NCI-H524 treated with DMSO at 0.1 percent for 48 hours (cell line): ENCODE measurements at regions not wholly inside any gene's neighbourhood (a gene's known extent, or its start where the extent isn't known, plus 50 kb on each side); places are given as distances from the start of the nearest gene placed in this dataset.

ENCODE experiments used
- DNase-seq: peaks from one replicate; lab custom pipeline; 2025; lab: John Stamatoyannopoulos, UW

- DNase-seq, result no peak
Observed at GRCh38 chr6:128827675-128828464, 55.1 kb upstream of the LAMA2 start.

- DNase-seq, result no peak
Observed at GRCh38 chr6:128826606-128827005, 56.3 kb upstream of the LAMA2 start.

- DNase-seq, result no peak
Observed at GRCh38 chr6:128822271-128822670, 60.7 kb upstream of the LAMA2 start.

DNA sequence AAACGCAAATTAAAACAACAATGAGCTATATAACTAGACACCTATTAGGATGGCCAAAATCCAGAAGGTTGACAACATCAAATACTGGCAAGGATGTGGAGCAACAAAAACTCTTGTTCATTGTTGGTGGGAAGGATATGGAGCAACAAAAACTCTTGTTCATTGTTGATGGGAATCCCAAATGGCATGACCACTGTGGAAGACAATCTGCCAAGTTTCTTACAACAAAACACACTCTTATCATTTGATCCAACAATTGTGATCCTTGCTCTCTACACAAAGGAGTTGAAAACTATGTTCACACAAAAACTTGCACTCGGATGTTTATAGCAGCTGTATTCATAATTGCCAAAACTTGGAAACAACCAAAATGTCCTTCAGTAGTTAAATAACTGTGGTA, 61.8 kb upstream of the LAMA2 start:
- DNase-seq, result no peak

- no peak for DNase-seq
Observed at GRCh38 chr6:128808856-128809255, 74.1 kb upstream of the LAMA2 start.

GRCh38 chr6:128807577-128807976, 75.4 kb upstream of the LAMA2 start:
- peak; percentile 49 for DNase-seq

DNA sequence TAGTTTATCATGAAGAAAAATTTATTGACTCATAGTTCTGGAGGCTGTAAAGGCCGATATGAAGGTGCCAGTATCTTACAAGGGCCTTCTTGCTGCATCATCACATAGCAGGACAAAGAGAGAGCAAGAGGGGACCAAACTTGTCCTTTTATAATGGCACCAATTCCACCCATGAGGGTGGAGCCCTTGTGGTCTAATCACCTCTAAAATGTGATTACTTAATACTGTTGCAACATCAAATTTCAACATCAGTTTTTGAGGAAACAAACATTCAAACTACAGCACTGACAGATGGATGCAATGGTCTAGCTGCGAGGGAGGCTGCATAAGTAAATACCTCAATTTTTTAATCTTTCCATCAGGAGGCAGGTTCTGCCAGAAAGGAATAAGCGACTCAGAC, 76.7 kb upstream of the LAMA2 start:
- DNase-seq, result no peak

GRCh38 chr6:128803911-128804310, 79.0 kb upstream of the LAMA2 start:
- no peak for DNase-seq

GRCh38 chr6:128801621-128802020, 81.3 kb upstream of the LAMA2 start:
- DNase-seq, result no peak

GRCh38 chr6:128784266-128784665, 98.7 kb upstream of the LAMA2 start:
- peak; percentile 7 for DNase-seq

DNA sequence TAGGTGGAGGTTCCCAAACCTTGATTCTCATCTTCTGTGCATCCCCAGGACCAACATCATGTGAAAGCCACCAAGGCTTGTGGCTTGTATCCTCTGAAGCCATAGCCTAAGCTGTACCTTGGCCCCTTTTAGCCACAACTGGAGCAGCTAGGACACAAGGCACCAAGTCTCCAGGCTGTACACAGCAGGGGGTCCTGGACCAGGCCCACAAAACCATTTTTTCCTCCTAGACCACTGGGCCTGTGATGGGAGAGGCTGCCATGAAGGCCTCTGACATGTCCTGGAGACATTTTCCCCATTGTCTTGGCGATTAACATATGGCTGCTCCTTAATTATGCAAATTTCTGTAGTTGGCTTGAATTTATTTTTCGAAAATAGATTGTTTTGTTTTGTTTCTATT, 114.8 kb upstream of the LAMA2 start:
- DNase-seq, result no peak

GRCh38 chr6:128767705-128768104, 115.2 kb upstream of the LAMA2 start:
- DNase-seq, result no peak

DNA sequence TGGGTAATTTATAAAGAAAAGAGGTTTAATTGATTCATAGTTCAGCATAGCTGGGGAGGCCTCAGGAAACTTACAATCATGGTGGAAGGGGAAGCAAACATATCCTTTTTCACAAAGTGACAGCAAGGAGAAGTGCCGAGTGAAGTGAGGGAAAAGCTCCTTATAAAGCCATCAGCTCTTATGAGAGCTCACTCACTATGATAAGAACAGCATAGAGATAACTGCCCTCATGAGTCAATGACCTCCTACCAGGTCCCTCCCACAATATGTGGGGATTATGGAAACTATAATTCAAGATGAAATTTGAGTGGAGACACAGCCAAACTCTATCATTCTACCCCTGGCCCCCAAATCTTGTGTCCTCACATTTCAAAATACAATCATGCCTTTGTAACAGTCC, 115.8 kb upstream of the LAMA2 start:
- no peak for DNase-seq

- DNase-seq, result no peak
Observed at GRCh38 chr6:128763599-128764300, 119.2 kb upstream of the LAMA2 start.

DNA sequence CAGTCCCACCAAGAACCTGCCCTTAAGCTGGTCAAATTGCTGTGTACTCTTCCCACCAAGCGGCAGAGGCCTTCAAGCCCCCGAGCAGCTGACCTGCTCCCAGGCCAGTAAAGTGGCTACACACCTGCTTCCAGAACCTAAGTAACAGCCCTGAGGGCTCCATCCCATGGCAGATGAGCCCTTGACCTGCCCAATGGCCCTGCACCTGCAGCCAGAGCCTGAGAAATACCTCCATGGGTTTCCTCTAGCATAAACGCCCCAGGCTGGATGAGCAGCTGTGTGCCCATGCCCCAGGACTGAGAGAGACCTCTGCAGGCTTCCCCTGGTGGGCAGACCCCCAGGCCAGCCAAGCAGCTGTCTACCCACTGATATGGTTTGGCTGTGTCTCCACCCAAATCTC, 123.0 kb upstream of the LAMA2 start:
- no peak for DNase-seq

DNA sequence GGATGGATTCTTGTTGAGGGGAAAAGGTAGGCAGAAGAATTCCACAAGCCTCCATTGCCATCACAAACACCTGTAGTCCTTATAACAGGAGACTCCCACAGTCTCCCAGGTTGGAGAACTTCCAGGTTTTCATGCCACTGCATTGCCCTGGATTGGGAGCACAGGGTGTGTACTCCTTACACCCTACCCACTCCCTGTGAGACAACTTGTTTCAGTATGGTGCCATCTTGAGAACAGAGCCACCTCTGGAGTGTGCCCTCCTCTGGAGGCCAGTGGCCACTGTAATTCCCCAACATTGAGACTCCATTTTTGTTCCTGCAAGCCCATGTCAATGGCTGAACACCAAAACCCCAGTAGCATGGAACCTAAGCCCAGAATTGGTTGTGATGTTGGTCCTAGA, 123.5 kb upstream of the LAMA2 start:
- DNase-seq, result no peak

DNA sequence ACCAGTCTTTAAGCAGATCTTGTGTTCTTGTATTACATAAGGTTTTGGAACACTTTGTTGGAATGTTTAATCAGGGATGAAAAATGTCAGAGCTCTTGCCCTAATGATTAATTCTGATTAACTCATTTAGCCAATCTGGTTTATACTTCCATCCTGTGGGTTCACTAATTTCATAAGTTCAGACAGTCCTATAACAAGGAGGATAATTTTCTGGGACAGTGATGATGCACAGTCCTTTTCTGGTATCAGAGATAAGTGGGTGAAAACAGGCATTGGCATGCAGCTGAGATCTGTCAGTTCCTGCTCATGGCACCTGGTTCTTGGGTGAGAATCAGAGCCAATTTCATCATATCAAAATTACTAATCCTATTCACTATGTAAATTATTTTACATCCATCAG, 125.0 kb upstream of the LAMA2 start:
- no peak for DNase-seq

GRCh38 chr6:128754658-128755256, 128.2 kb upstream of the LAMA2 start:
- DNase-seq, result no peak

GRCh38 chr6:128743974-128744765, 138.8 kb upstream of the LAMA2 start:
- no peak for DNase-seq

DNA sequence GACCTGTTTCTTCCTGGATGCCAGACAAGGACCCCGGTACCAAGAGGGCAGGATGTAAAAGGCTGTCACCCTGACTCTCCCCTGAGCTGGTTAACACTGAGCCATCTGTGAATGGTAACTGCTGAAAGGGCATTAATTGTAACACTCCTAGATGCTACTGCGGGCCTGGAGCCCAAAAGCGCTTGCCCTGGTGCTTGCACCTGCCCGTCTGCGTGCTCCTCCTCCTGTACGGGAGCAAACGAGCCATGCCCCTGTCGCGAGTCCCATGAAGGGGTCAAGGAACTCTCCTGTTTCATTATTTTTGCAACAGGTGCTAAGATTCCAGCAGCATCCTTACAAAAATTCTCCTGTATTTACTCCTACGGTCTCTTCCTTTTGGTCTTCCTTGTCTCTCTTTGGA, 140.0 kb upstream of the LAMA2 start:
- no peak for DNase-seq

DNA sequence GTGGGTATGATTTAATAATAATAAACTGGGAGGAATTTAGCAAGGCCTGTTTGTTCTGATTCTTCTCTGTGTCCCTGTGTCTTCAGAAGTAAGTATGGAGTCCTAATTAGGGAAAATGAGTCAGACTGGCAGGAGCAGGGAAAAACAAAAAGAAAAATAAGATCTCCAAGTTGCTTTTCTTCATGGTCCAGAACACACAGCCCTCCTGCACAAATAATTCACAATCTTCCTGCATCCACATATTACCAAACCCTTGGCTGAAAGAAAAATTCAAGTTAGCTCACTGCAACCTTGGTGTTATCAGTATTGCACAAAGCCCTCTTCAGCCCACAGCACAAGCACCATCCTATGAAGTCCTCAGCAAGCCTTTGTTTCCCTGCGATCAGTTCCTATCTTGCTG, 142.0 kb upstream of the LAMA2 start:
- DNase-seq, result no peak

DNA sequence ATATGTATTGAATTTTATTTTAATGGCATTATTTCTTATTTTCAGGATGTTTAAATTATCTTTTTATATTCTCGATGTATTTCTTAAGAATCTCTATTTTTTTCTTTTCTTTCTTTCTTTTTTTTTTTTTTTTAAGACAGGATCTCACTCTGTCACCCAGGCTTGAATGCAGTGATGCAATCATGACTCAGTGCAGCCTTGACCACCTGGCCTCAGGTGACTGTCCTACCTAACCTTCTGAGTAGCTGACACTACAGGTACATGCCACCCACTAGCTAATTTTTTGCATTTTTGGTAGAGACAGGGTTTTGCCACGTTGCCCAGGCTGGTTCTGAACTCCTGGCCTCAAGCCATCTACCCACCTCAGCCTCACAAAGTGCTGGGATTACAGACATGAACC, 143.8 kb upstream of the LAMA2 start:
- no peak for DNase-seq

GRCh38 chr6:128738112-128738511, 144.8 kb upstream of the LAMA2 start:
- no peak for DNase-seq
